VCaP (cell line): ENCODE measurements at regions not wholly inside any gene's neighbourhood (a gene's known extent, or its start where the extent isn't known, plus 50 kb on each side); places are given as distances from the start of the nearest gene placed in this dataset.

Experiments used
- H3K27ac ChIP-seq: fragments of 450-650 bp; 2 replicates; pipeline ENCODE4 v1.5.1; 2017
- CTCF ChIP-seq: fragments of 450-650 bp; conservative IDR thresholded peaks from 2 replicates; pipeline ENCODE4 v1.5.1; 2017; ENCODE audit warnings: mild to moderate bottlenecking, moderate library complexity

- H3K27ac ChIP-seq = peak overlapping the region; percentile 95
- no peak for TF ChIP-seq CTCF
Measured at GRCh38 chr13:111005364-111005763, 90.5 kb upstream of the ANKRD10 start.

GRCh38 chr13:111004444-111004843, 89.6 kb upstream of the ANKRD10 start:
- peak overlapping the region; percentile 95 for H3K27ac ChIP-seq
- TF ChIP-seq CTCF = no peak

GRCh38 chr13:111001636-111002035, 86.8 kb upstream of the ANKRD10 start:
- no peak for TF ChIP-seq CTCF
- peak overlapping the region; percentile 0; the same call in 1 of the 2 replicates for H3K27ac ChIP-seq

GRCh38 chr13:110993788-110994187, 78.9 kb upstream of the ANKRD10 start:
- no peak; the same call in 1 of the 2 replicates for TF ChIP-seq CTCF
- H3K27ac ChIP-seq = no peak overlapping the region

- no peak overlapping the region for H3K27ac ChIP-seq
- no peak for TF ChIP-seq CTCF
Measured at GRCh38 chr13:110991991-110992508, 77.2 kb upstream of the ANKRD10 start.

GRCh38 chr13:110989331-110989730, 74.5 kb upstream of the ANKRD10 start:
- TF ChIP-seq CTCF = no peak

GRCh38 chr13:110985541-110985940, 70.7 kb upstream of the ANKRD10 start:
- no peak for TF ChIP-seq CTCF
- no peak overlapping the region for H3K27ac ChIP-seq

More at GRCh38 chr13:110989331-110989730, 74.5 kb upstream of the ANKRD10 start:
- no peak overlapping the region for H3K27ac ChIP-seq
